ENCODE measurements at regions not wholly inside any gene's neighbourhood (a gene's known extent, or its start where the extent isn't known, plus 50 kb on each side); places are given as distances from the start of the nearest gene placed in this dataset.

DNA sequence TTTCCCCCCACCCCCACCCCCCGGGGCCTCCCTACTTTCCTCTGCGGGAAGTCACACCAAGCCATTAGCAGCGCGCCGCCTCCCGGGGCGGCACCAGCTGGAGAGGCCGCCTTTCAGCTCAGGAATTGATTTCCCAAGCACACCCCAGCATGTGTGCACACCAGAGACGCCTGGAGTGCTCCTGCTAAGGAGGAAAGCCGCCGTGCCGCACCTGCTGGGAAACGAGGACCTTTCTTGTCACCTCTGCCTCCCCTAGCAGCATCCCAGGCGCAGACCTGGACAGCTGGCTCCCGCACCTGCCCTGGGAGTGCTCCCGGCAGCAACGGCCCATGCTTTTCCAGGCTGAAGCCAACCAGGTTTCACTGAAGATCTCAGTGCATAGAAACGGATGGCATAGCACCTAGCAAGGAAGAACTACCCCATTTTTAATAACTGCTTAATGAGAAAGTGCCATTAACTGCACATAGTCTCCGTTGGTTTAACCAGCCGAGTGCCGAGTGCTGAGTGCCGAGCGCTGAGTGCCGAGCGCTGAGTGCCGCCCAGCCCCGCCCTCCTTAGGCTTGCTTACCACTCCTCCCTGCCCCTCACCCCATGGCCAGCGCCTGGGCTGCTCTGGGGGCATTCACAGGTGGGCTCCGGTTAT is 165.0 kb downstream of the USP12 start:
- no peak for DNase-seq (ENCODE audit: extremely low spot score, unreplicated experiment)

DNA sequence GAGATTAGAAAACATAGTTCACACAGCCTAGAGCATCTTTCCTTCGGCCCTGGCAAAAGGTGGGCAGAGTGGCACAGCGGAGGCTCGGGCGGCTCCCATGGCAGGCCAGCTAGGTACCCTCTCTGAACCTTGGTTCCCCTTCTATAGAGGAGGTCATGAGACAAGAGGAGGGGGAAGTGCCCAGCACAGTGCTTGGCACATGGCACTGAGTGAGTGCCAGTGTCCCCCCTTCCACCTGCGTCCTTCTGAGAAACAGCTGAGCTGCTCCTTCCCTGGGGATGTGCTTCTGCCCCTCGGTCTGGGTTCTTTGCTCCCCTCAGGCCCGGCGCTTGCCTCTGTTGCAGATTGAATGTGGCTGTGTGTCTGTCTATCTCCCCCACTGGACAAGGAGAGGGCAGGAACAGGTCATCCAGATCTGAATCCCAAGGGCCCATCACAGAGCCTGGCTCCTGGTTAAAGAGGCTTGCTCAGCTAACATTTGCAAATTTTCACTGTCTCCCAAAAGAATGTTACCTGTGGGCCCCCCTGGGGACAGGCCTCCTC is 165.6 kb downstream of the USP12 start:
- no peaks in the 10 kb centered on the region for H3K9me3 Mint-ChIP-seq
- H3K4me3 Mint-ChIP-seq = no peak overlapping the region
- H3K27me3 Mint-ChIP-seq = peaks cover 74% of the 10 kb centered on the region
- TF ChIP-seq, protein P1, sequence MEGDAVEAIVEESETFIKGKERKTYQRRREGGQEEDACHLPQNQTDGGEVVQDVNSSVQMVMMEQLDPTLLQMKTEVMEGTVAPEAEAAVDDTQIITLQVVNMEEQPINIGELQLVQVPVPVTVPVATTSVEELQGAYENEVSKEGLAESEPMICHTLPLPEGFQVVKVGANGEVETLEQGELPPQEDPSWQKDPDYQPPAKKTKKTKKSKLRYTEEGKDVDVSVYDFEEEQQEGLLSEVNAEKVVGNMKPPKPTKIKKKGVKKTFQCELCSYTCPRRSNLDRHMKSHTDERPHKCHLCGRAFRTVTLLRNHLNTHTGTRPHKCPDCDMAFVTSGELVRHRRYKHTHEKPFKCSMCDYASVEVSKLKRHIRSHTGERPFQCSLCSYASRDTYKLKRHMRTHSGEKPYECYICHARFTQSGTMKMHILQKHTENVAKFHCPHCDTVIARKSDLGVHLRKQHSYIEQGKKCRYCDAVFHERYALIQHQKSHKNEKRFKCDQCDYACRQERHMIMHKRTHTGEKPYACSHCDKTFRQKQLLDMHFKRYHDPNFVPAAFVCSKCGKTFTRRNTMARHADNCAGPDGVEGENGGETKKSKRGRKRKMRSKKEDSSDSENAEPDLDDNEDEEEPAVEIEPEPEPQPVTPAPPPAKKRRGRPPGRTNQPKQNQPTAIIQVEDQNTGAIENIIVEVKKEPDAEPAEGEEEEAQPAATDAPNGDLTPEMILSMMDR (conservative IDR thresholded peaks at IDR 0.05) = no peak
- H3K36me3 Mint-ChIP-seq = no peaks in the 10 kb centered on the region
- DNase-seq (ENCODE audit: extremely low spot score, unreplicated experiment) = no peak
- H3K27ac Mint-ChIP-seq = no peak overlapping the region
- H3K4me1 Mint-ChIP-seq (ENCODE audit: unreplicated experiment) = no peaks in the 10 kb centered on the region

More for the DNA sequence above, 165.0 kb downstream of the USP12 start:
- Mint-ChIP-seq H3K9me3 (no peaks in the 10 kb centered on the region), H3K27ac (peak overlapping the region; percentile 8), H3K27me3 (peaks cover 70% of the 10 kb centered on the region), H3K36me3 (no peaks in the 10 kb centered on the region), H3K4me3 (peak overlapping the region; percentile 78), H3K4me1 (ENCODE audit: unreplicated experiment) (no peaks in the 10 kb centered on the region)
- TF ChIP-seq, protein P1 (conservative IDR thresholded peaks at IDR 0.05) = no peak

DNA sequence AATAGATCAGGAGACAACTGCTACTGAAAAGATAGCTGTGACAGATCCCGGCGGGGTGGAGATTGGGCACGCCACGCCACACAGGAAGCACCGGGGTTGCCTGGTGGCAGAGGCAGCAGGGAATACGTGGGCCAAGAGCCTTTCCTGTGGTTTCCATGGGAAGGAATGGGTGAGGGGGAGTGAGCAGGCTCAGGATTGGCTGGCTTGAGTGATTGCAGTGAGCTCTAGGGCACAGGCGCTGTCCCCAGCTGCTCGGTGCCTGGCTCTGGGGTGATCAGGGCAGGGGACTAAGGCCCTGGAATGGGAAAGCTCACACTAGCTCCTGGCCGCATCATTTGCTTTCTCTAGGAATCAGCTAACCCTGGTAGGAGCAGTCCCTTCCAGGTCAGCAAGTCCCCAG is 166.1 kb downstream of the USP12 start:
- DNase-seq (ENCODE audit: extremely low spot score, unreplicated experiment) = no peak
- no peaks in the 10 kb centered on the region for H3K36me3 Mint-ChIP-seq
- H3K9me3 Mint-ChIP-seq = no peaks in the 10 kb centered on the region
- TF ChIP-seq, protein P1 (conservative IDR thresholded peaks at IDR 0.05) = no peak
- no peak overlapping the region for H3K4me3 Mint-ChIP-seq
- no peaks in the 10 kb centered on the region for H3K4me1 Mint-ChIP-seq (ENCODE audit: unreplicated experiment)
- no peak overlapping the region for H3K27ac Mint-ChIP-seq
- peaks cover 75% of the 10 kb centered on the region for H3K27me3 Mint-ChIP-seq

DNA sequence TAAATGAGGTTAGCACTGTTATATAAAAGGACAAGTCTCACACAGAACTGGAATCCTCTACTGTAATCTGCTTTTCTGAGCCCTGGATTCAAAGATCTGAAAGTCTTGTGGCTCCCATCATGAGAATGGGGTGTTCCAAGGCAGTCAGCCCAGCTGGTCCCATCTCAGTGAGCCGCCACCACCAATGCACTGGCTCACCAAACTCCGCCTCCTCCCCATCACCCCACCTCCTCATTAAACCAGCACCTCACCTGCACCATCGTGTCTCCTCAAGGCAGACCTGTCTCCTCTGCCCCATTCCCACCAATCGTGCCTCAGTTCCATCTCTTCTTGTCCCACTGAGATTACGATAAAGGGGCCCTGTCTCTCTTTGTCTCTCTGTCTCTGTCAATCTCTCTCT is 166.7 kb downstream of the USP12 start:
- Mint-ChIP-seq H3K9me3 (no peaks in the 10 kb centered on the region), H3K4me1 (ENCODE audit: unreplicated experiment) (no peaks in the 10 kb centered on the region), H3K36me3 (no peaks in the 10 kb centered on the region), H3K27me3 (peaks cover 75% of the 10 kb centered on the region), H3K27ac (no peak overlapping the region), H3K4me3 (no peak overlapping the region)
- TF ChIP-seq, protein P1 (conservative IDR thresholded peaks at IDR 0.05) = no peak
- DNase-seq (ENCODE audit: extremely low spot score, unreplicated experiment) = no peak

DNA sequence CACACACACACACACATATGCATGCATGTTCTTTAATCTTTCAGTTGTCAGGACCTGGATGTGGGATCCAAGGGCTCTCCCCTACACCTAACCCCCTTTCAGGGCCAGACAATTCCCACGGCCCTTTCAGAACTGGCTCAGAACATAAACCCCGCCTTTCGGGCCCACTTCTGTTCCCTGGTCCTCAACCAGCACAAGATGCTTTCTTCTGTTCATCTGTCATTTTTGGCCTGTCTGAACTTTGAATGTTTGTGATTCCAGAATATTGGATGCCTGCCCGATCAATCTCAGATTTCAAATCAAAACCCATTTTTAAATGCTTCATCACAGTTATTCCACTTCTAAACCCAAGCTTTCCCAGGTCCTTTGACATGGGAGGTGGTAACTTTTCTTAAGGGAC is 167.3 kb downstream of the USP12 start:
- peaks cover 73% of the 10 kb centered on the region for H3K27me3 Mint-ChIP-seq

More for the DNA sequence above, 167.3 kb downstream of the USP12 start:
- H3K4me3 Mint-ChIP-seq = no peak overlapping the region
- no peak for DNase-seq (ENCODE audit: extremely low spot score, unreplicated experiment)
- no peaks in the 10 kb centered on the region for H3K4me1 Mint-ChIP-seq (ENCODE audit: unreplicated experiment)
- H3K36me3 Mint-ChIP-seq = no peaks in the 10 kb centered on the region
- no peaks in the 10 kb centered on the region for H3K9me3 Mint-ChIP-seq
- TF ChIP-seq, protein P1 (conservative IDR thresholded peaks at IDR 0.05) = no peak
- H3K27ac Mint-ChIP-seq = no peak overlapping the region
